Hepatocyte (in vitro differentiated cells): ENCODE measurements at regions not wholly inside any gene's neighbourhood (a gene's known extent, or its start where the extent isn't known, plus 50 kb on each side); places are given as distances from the start of the nearest gene placed in this dataset.
"Not testable (repeated sequence)": the region's sequence is repeated elsewhere in the genome, so short reads cannot be mapped to it uniquely, and the experiment has no call there.

Experiments
- EZH2 ChIP-seq: fragments of 200-600 bp; sonication (generic); IDR thresholded peaks from 2 replicates; pipeline ENCODE4 v1.6.1; 2016; ENCODE audit warnings: antibody characterized with exemption, mild to moderate bottlenecking, borderline replicate concordance
- EZH2phosphoT487 ChIP-seq: fragments of 200-600 bp; sonication (generic); IDR thresholded peaks from one replicate; pipeline ENCODE4 v1.6.1; 2018; ENCODE audit warnings: antibody characterized with exemption, mild to moderate bottlenecking, low read depth, moderate library complexity; ENCODE audit not compliant: unreplicated experiment, severe bottlenecking
- TF ChIP-seq, protein P1 (sequence below): fragments of 200-600 bp; sonication (generic); IDR thresholded peaks from 2 replicates; pipeline ENCODE4 v1.5.1; 2016; ENCODE audit warnings: antibody characterized with exemption, mild to moderate bottlenecking; ENCODE audit not compliant: poor library complexity

DNA sequence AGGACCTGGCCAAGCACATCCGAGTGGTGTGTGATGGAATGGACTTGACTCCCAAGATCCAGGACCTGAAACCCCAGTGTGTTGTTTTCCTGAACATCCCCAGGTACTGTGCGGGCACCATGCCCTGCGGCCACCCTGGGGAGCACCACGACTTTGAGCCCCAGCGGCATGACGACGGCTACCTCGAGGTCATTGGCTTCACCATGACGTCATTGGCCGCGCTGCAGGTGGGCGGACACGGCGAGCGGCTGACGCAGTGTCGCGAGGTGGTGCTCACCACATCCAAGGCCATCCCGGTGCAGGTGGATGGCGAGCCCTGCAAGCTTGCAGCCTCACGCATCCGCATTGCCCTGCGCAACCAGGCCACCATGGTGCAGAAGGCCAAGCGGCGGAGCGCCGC is 90.2 kb downstream of the LACC1 start:
- TF ChIP-seq, protein P1, sequence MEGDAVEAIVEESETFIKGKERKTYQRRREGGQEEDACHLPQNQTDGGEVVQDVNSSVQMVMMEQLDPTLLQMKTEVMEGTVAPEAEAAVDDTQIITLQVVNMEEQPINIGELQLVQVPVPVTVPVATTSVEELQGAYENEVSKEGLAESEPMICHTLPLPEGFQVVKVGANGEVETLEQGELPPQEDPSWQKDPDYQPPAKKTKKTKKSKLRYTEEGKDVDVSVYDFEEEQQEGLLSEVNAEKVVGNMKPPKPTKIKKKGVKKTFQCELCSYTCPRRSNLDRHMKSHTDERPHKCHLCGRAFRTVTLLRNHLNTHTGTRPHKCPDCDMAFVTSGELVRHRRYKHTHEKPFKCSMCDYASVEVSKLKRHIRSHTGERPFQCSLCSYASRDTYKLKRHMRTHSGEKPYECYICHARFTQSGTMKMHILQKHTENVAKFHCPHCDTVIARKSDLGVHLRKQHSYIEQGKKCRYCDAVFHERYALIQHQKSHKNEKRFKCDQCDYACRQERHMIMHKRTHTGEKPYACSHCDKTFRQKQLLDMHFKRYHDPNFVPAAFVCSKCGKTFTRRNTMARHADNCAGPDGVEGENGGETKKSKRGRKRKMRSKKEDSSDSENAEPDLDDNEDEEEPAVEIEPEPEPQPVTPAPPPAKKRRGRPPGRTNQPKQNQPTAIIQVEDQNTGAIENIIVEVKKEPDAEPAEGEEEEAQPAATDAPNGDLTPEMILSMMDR: not testable (repeated sequence)
- not testable (repeated sequence) for TF ChIP-seq EZH2, EZH2phosphoT487
